SU-DHL-6 (cell line): ENCODE measurements at regions not wholly inside any gene's neighbourhood (a gene's known extent, or its start where the extent isn't known, plus 50 kb on each side); places are given as distances from the start of the nearest gene placed in this dataset.

Source experiments
- EZH2phosphoT487 ChIP-seq: fragments of 200-600 bp; sonication (generic), shearing (Covaris generic); conservative IDR thresholded peaks from 2 replicates; pipeline ENCODE4 v1.6.1; 2018; ENCODE audit warnings: mild to moderate bottlenecking, antibody characterized with exemption, low read length, moderate library complexity, mixed read lengths
- TF ChIP-seq, protein P1 (sequence below): fragments of 200-600 bp; sonication (generic); IDR thresholded peaks from one replicate; pipeline ENCODE4 v1.5.1; 2017; ENCODE audit warnings: antibody characterized with exemption, mild to moderate bottlenecking, low read length, moderate library complexity; ENCODE audit not compliant: insufficient read depth, poor library complexity, severe bottlenecking

DNA sequence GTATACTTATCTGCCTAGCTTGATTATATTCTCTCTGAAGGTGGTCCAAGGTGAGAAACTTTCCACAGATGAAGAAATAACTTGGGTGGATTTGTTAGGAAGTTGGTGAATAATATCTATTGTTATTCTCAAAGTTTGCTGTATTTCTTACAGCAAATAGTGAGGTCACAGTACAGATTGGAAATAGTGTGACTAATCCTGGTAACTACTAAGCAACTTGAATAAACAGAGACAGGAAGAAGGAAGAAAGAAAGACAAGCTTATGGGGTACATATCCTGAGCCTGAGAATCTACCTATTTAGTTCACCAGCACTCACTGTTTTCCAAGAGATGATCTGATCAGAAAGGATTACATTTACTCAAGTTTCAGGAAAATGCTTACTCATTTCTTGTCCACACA, 1416.1 kb downstream of the RPA4 start:
- TF ChIP-seq, protein P1, sequence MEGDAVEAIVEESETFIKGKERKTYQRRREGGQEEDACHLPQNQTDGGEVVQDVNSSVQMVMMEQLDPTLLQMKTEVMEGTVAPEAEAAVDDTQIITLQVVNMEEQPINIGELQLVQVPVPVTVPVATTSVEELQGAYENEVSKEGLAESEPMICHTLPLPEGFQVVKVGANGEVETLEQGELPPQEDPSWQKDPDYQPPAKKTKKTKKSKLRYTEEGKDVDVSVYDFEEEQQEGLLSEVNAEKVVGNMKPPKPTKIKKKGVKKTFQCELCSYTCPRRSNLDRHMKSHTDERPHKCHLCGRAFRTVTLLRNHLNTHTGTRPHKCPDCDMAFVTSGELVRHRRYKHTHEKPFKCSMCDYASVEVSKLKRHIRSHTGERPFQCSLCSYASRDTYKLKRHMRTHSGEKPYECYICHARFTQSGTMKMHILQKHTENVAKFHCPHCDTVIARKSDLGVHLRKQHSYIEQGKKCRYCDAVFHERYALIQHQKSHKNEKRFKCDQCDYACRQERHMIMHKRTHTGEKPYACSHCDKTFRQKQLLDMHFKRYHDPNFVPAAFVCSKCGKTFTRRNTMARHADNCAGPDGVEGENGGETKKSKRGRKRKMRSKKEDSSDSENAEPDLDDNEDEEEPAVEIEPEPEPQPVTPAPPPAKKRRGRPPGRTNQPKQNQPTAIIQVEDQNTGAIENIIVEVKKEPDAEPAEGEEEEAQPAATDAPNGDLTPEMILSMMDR = no peak
- TF ChIP-seq EZH2phosphoT487 = no peak
